Caco-2 (cell line): ENCODE measurements at regions not wholly inside any gene's neighbourhood (a gene's known extent, or its start where the extent isn't known, plus 50 kb on each side); places are given as distances from the start of the nearest gene placed in this dataset.

Experiments
- BruUV-seq: library from RNA; stranded (reverse); fragments of 400-500 nt; replicated peaks from 2 replicates; lab custom pipeline; 2021; lab: Mats Ljungman, UMichigan
- CTCF ChIA-PET: fragments of 300-600 bp; sonication (Branson Sonifier 250); formaldehyde crosslinking; loops from one replicate; lab custom pipeline; 2022; ENCODE audit warnings: antibody characterized with exemption; lab: Charles Lee
- POLR2A ChIA-PET: fragments of 300-600 bp; sonication (Branson Sonifier 250); formaldehyde crosslinking; loops from one replicate; lab custom pipeline; 2022; ENCODE audit warnings: antibody characterized with exemption; lab: Charles Lee
- DNase-seq, 2 experiments: peaks; one replicate each; pipeline versions ENCODE4 v3.0.0 to v3.0.0-alpha.2; 2020 to 2022
- H3K27me3 ChIP-seq: replicated peaks from 2 replicates; pipeline ENCODE4 v1.6.0; 2011; ENCODE audit warnings: low read length; ENCODE audit not compliant: control insufficient read depth, insufficient read depth
- H3K36me3 ChIP-seq: 2 replicates; pipeline ENCODE4 v1.5.1; 2011; ENCODE audit warnings: low read length; ENCODE audit not compliant: control insufficient read depth, insufficient read depth
- H3K4me1 ChIP-seq: fragments of 250-450 bp; sonication (Bioruptor Pico); 2 replicates; pipeline ENCODE4 v1.5.1; 2020; ENCODE audit warnings: mild to moderate bottlenecking
- H3K4me3 ChIP-seq: 2 replicates; pipeline ENCODE4 v1.5.1; 2011; ENCODE audit warnings: low read depth, mild to moderate bottlenecking, control low read depth, low read length
- H3K9me3 ChIP-seq: fragments of 250-450 bp; sonication (Bioruptor Pico); 2 replicates; pipeline ENCODE4 v1.5.1; 2020; ENCODE audit warnings: mild to moderate bottlenecking, moderate library complexity
- H3K27ac Mint-ChIP-seq: one replicate; pipeline ENCODE4 v1.8.0; 2022; ENCODE audit warnings: mixed read lengths; ENCODE audit not compliant: unreplicated experiment
- H3K27me3 Mint-ChIP-seq: one replicate; pipeline ENCODE4 v1.8.0; 2022; ENCODE audit warnings: mixed read lengths; ENCODE audit not compliant: insufficient read depth, unreplicated experiment
- H3K36me3 Mint-ChIP-seq: one replicate; pipeline ENCODE4 v1.8.0; 2022; ENCODE audit warnings: mild to moderate bottlenecking, mixed read lengths; ENCODE audit not compliant: insufficient read depth, unreplicated experiment
- H3K4me1 Mint-ChIP-seq: one replicate; pipeline ENCODE4 v1.8.0; 2022; ENCODE audit warnings: low read depth, mixed read lengths; ENCODE audit not compliant: unreplicated experiment
- H3K4me3 Mint-ChIP-seq: one replicate; pipeline ENCODE4 v1.8.0; 2022; ENCODE audit warnings: mild to moderate bottlenecking, moderate library complexity, mixed read lengths; ENCODE audit not compliant: unreplicated experiment
- H3K9me3 Mint-ChIP-seq: one replicate; pipeline ENCODE4 v1.8.0; 2022; ENCODE audit warnings: mixed read lengths; ENCODE audit not compliant: unreplicated experiment
- CTCF ChIP-seq, 2 experiments: fragments of 200-600 bp in 1 of 2; IDR thresholded peaks; 1 replicate in 1 of 2; 2 replicates in 1 of 2; pipeline versions ENCODE4 v1.5.1 to v1.8.0; 2011 to 2022; ENCODE audit warnings: antibody characterized with exemption in 1 of 2, control low read depth in 1 of 2, inconsistent platforms in 1 of 2, low read depth in 1 of 2, low read length in 1 of 2, mild to moderate bottlenecking in 1 of 2, moderate library complexity in 1 of 2; ENCODE audit not compliant: insufficient read depth in 1 of 2, severe bottlenecking in 1 of 2, unreplicated experiment in 1 of 2
- intact Hi-C: fragments of 100-400 bp; cut with micrococcal nuclease; formaldehyde crosslinking; loops from one replicate; pipeline ENCODE4 v1.10.0; 2022; ENCODE audit not compliant: unreplicated experiment

- ChIA-PET CTCF (no interaction called here), POLR2A (no interaction called here)
- H3K4me3 Mint-ChIP-seq, result no peak overlapping the region
- Histone ChIP-seq H3K27me3 (no peaks in the 10 kb centered on the region), H3K36me3 (no peaks in the 10 kb centered on the region), H3K4me3 (no peak overlapping the region), H3K4me1 (no peaks in the 10 kb centered on the region), H3K9me3 (no peaks in the 10 kb centered on the region)
- BruUV-seq, result no TSS peak
- no peaks in the 10 kb centered on the region for H3K36me3 Mint-ChIP-seq
- no peaks in the 10 kb centered on the region for H3K4me1 Mint-ChIP-seq
- H3K9me3 Mint-ChIP-seq, result no peaks in the 10 kb centered on the region
- H3K27ac Mint-ChIP-seq, result no peak overlapping the region
- no peaks in the 10 kb centered on the region for H3K27me3 Mint-ChIP-seq
- no peak for DNase-seq
- intact Hi-C loops, result no loop called here
- TF ChIP-seq CTCF (IDR thresholded peaks at IDR 0.05; ENCODE audit: insufficient read depth in 1 of 2, low read depth in 1 of 2, low read length in 1 of 2, severe bottlenecking in 1 of 2, unreplicated experiment in 1 of 2), result no peak
Observed at GRCh38 chr2:52074130-52074719, 1042.3 kb upstream of the NRXN1 start.

GRCh38 chr2:52072949-52073348 is 1041.0 kb upstream of the NRXN1 start:
- intact Hi-C loops, result no loop called here
- Histone ChIP-seq H3K4me3 (no peak overlapping the region), H3K4me1 (no peaks in the 10 kb centered on the region), H3K36me3 (no peaks in the 10 kb centered on the region), H3K9me3 (no peaks in the 10 kb centered on the region), H3K27me3 (no peaks in the 10 kb centered on the region)
- H3K27ac Mint-ChIP-seq, result no peak overlapping the region
- ChIA-PET CTCF (no interaction called here), POLR2A (no interaction called here)
- no TSS peak for BruUV-seq
- TF ChIP-seq CTCF (IDR thresholded peaks at IDR 0.05; ENCODE audit: insufficient read depth in 1 of 2, low read depth in 1 of 2, low read length in 1 of 2, severe bottlenecking in 1 of 2, unreplicated experiment in 1 of 2), result no peak
- H3K4me1 Mint-ChIP-seq, result no peaks in the 10 kb centered on the region
- no peaks in the 10 kb centered on the region for H3K9me3 Mint-ChIP-seq
- no peak overlapping the region for H3K4me3 Mint-ChIP-seq
- no peaks in the 10 kb centered on the region for H3K36me3 Mint-ChIP-seq
- no peak for DNase-seq
- H3K27me3 Mint-ChIP-seq, result no peaks in the 10 kb centered on the region

- H3K36me3 ChIP-seq, result no peaks in the 10 kb centered on the region
- no peak for DNase-seq
- no peak overlapping the region for H3K27ac Mint-ChIP-seq
- no TSS peak for BruUV-seq
- H3K27me3 ChIP-seq, result no peaks in the 10 kb centered on the region
- H3K4me1 ChIP-seq, result no peaks in the 10 kb centered on the region
- POLR2A ChIA-PET, result no interaction called here
- H3K9me3 Mint-ChIP-seq, result no peaks in the 10 kb centered on the region
- CTCF ChIA-PET, result no interaction called here
- no peaks in the 10 kb centered on the region for H3K4me1 Mint-ChIP-seq
- no peak overlapping the region for H3K4me3 ChIP-seq
- intact Hi-C loops, result no loop called here
- H3K36me3 Mint-ChIP-seq, result no peaks in the 10 kb centered on the region
- H3K27me3 Mint-ChIP-seq, result no peaks in the 10 kb centered on the region
- no peaks in the 10 kb centered on the region for H3K9me3 ChIP-seq
- no peak for TF ChIP-seq CTCF (IDR thresholded peaks at IDR 0.05; ENCODE audit: insufficient read depth in 1 of 2, low read depth in 1 of 2, low read length in 1 of 2, severe bottlenecking in 1 of 2, unreplicated experiment in 1 of 2)
- H3K4me3 Mint-ChIP-seq, result no peak overlapping the region
Observed at GRCh38 chr2:52070665-52071064, 1038.7 kb upstream of the NRXN1 start.
